H9 (cell line): ENCODE measurements at regions not wholly inside any gene's neighbourhood (a gene's known extent, or its start where the extent isn't known, plus 50 kb on each side); places are given as distances from the start of the nearest gene placed in this dataset.

Source experiments
- DNase-seq: peaks from one replicate; pipeline ENCODE4 v3.0.0-alpha.2; 2017
- H2AFZ ChIP-seq: one replicate; pipeline ENCODE4 v1.6.1; 2013; ENCODE audit warnings: mild to moderate bottlenecking, low read length, control low read depth, moderate library complexity
- H2AK5ac ChIP-seq: 2 replicates; pipeline ENCODE4 v1.6.1; 2013; ENCODE audit warnings: low read length, control low read depth, mixed read lengths; ENCODE audit not compliant: insufficient read length
- H2BK120ac ChIP-seq: one replicate; pipeline ENCODE4 v1.6.1; 2013; ENCODE audit warnings: low read depth, mild to moderate bottlenecking, low read length, control low read depth, inconsistent platforms; ENCODE audit not compliant: poor library complexity, severe bottlenecking
- H2BK12ac ChIP-seq: 2 replicates; pipeline ENCODE4 v1.6.1; 2013; ENCODE audit warnings: low read length, control low read depth, mixed read lengths, low read depth; ENCODE audit not compliant: insufficient read length
- H2BK15ac ChIP-seq: 2 replicates; pipeline ENCODE4 v1.6.1; 2013; ENCODE audit warnings: low read depth, low read length, control low read depth
- H2BK20ac ChIP-seq: one replicate; pipeline ENCODE4 v1.6.1; 2013; ENCODE audit warnings: low read depth, mild to moderate bottlenecking, low read length, control low read depth, inconsistent platforms; ENCODE audit not compliant: poor library complexity, severe bottlenecking
- H2BK5ac ChIP-seq: 2 replicates; pipeline ENCODE4 v1.6.1; 2013; ENCODE audit warnings: low read length, control low read depth, mixed read lengths; ENCODE audit not compliant: insufficient read length
- H3K14ac ChIP-seq: 2 replicates; pipeline ENCODE4 v1.6.1; 2013; ENCODE audit warnings: low read length, control low read depth; ENCODE audit not compliant: insufficient read depth
- H3K18ac ChIP-seq: 2 replicates; pipeline ENCODE4 v1.6.1; 2013; ENCODE audit warnings: low read depth, mild to moderate bottlenecking, mixed read lengths, low read length, control low read depth; ENCODE audit not compliant: insufficient read length
- H3K23ac ChIP-seq: 2 replicates; pipeline ENCODE4 v1.6.1; 2013; ENCODE audit warnings: low read length, control low read depth, mixed read lengths, low read depth; ENCODE audit not compliant: insufficient read length
- H3K23me2 ChIP-seq: 2 replicates; pipeline ENCODE4 v1.6.1; 2013; ENCODE audit warnings: low read depth, mild to moderate bottlenecking, mixed read lengths, low read length, control low read depth; ENCODE audit not compliant: insufficient read length, poor library complexity, severe bottlenecking
- H3K27ac ChIP-seq: 2 replicates; pipeline ENCODE4 v1.5.1; 2013; ENCODE audit warnings: low read length, control low read depth, mixed read lengths, low read depth; ENCODE audit not compliant: insufficient read length
- H3K27me3 ChIP-seq: 2 replicates; pipeline ENCODE4 v1.6.1; 2013; ENCODE audit warnings: low read length, control low read depth, inconsistent platforms; ENCODE audit not compliant: insufficient read depth
- H3K4ac ChIP-seq: 2 replicates; pipeline ENCODE4 v1.6.1; 2013; ENCODE audit warnings: low read depth, mild to moderate bottlenecking, control low read depth, inconsistent platforms, low read length, moderate library complexity
- H3K4me1 ChIP-seq: 2 replicates; pipeline ENCODE4 v1.6.1; 2013; ENCODE audit warnings: low read length, control low read depth, inconsistent platforms; ENCODE audit not compliant: insufficient read depth
- H3K4me2 ChIP-seq: 2 replicates; pipeline ENCODE4 v1.6.1; 2013; ENCODE audit warnings: low read length, control low read depth, mixed read lengths; ENCODE audit not compliant: insufficient read length, insufficient read depth
- H3K56ac ChIP-seq: 2 replicates; pipeline ENCODE4 v1.6.1; 2013; ENCODE audit warnings: low read depth, mild to moderate bottlenecking, mixed read lengths, low read length, control low read depth; ENCODE audit not compliant: insufficient read length
- H3K79me1 ChIP-seq: 2 replicates; pipeline ENCODE4 v1.6.1; 2013; ENCODE audit warnings: low read depth, mild to moderate bottlenecking, moderate library complexity, low read length, control low read depth, inconsistent platforms; ENCODE audit not compliant: insufficient read depth, poor library complexity, severe bottlenecking
- H3K79me2 ChIP-seq: 2 replicates; pipeline ENCODE4 v1.6.1; 2013; ENCODE audit warnings: low read length, control low read depth, inconsistent platforms; ENCODE audit not compliant: insufficient read depth
- H3K9ac ChIP-seq: 2 replicates; pipeline ENCODE4 v1.6.1; 2013; ENCODE audit warnings: low read length, control low read depth, mixed read lengths; ENCODE audit not compliant: insufficient read length; ENCODE audit errors: extremely low read depth
- H3K9me3 ChIP-seq: one replicate; pipeline ENCODE4 v1.6.1; 2013; ENCODE audit warnings: low read depth, low read length, inconsistent platforms; ENCODE audit not compliant: control insufficient read depth
- H3T11ph ChIP-seq: one replicate; pipeline ENCODE4 v1.6.1; 2013; ENCODE audit warnings: mild to moderate bottlenecking, low read length, control low read depth, inconsistent platforms
- H4K20me1 ChIP-seq: one replicate; pipeline ENCODE4 v1.6.1; 2013; ENCODE audit not compliant: control insufficient read depth, insufficient read length, insufficient read depth
- H4K5ac ChIP-seq: 2 replicates; pipeline ENCODE4 v1.6.1; 2013; ENCODE audit warnings: low read depth, mild to moderate bottlenecking, mixed read lengths, low read length, control low read depth; ENCODE audit not compliant: insufficient read length
- H4K8ac ChIP-seq: replicated peaks from 2 replicates; pipeline ENCODE4 v1.6.1; 2013; ENCODE audit warnings: low read length, control low read depth, mixed read lengths, low read depth; ENCODE audit not compliant: insufficient read length
- H4K91ac ChIP-seq: 2 replicates; pipeline ENCODE4 v1.6.1; 2013; ENCODE audit warnings: low read depth, mild to moderate bottlenecking, moderate library complexity, mixed read lengths, low read length, control low read depth; ENCODE audit not compliant: insufficient read length
- H3K27ac Mint-ChIP-seq, 3 experiments: 2 replicates in 2 of 3; 3 replicates in 1 of 3; pipeline ENCODE4 v1.8.0; 2020 to 2021; ENCODE audit warnings: mixed read lengths in 3 of 3, mild to moderate bottlenecking in 1 of 3, moderate library complexity in 1 of 3
- H3K27me3 Mint-ChIP-seq: 2 replicates; pipeline ENCODE4 v1.8.0; 2021; ENCODE audit warnings: low read depth, mild to moderate bottlenecking, moderate library complexity, mixed read lengths
- H3K36me3 Mint-ChIP-seq, 3 experiments: 2 replicates in 2 of 3; 3 replicates in 1 of 3; pipeline ENCODE4 v1.8.0; 2020 to 2021; ENCODE audit warnings: low read depth in 3 of 3, mixed read lengths in 3 of 3; ENCODE audit not compliant: insufficient read depth in 1 of 3
- H3K4me1 Mint-ChIP-seq, 2 experiments: 2 replicates each; pipeline ENCODE4 v1.8.0; 2020; ENCODE audit warnings: mixed read lengths in 2 of 2
- H3K4me3 Mint-ChIP-seq, 2 experiments: 2 replicates in 1 of 2; 3 replicates in 1 of 2; pipeline ENCODE4 v1.8.0; 2020 to 2021; ENCODE audit warnings: mild to moderate bottlenecking in 2 of 2, mixed read lengths in 2 of 2, moderate library complexity in 1 of 2
- H3K9me3 Mint-ChIP-seq, 2 experiments: 2 replicates in 1 of 2; 3 replicates in 1 of 2; pipeline ENCODE4 v1.8.0; 2020; ENCODE audit warnings: mild to moderate bottlenecking in 2 of 2, mixed read lengths in 2 of 2, moderate library complexity in 1 of 2
- WGBS: extraction: QIAGEN DNeasy Blood & Tissue Kit; methylation state at CpG from one replicate; pipeline ENCODE4 v1.1.7; 2013; ENCODE audit warnings: missing lambda C conversion rate, low lambda C conversion rate, mixed read lengths; ENCODE audit not compliant: insufficient read length; ENCODE audit errors: extremely low coverage; 5-methylcytosine and 5-hydroxymethylcytosine counted together
- TF ChIP-seq, protein P1 (sequence below): fragments of 200-600 bp; sonication (generic); conservative IDR thresholded peaks from 3 replicates; pipeline ENCODE4 v1.8.0; 2021; ENCODE audit warnings: antibody characterized with exemption, mild to moderate bottlenecking

- no peak overlapping the region for H3K9ac ChIP-seq
- H3K18ac ChIP-seq: no peak overlapping the region
- H3K36me3 Mint-ChIP-seq: peaks cover 0 to 3% (median 0%) of the 10 kb centered on the region in 3 experiments; a peak in 3 of 7 replicates
- H3K4me1 Mint-ChIP-seq: peaks cover 5 to 7% of the 10 kb centered on the region in 2 experiments; a peak in 3 of 4 replicates
- no CpG with 5 or more reads among the region's 3 CpGs for WGBS
- TF ChIP-seq, protein P1, sequence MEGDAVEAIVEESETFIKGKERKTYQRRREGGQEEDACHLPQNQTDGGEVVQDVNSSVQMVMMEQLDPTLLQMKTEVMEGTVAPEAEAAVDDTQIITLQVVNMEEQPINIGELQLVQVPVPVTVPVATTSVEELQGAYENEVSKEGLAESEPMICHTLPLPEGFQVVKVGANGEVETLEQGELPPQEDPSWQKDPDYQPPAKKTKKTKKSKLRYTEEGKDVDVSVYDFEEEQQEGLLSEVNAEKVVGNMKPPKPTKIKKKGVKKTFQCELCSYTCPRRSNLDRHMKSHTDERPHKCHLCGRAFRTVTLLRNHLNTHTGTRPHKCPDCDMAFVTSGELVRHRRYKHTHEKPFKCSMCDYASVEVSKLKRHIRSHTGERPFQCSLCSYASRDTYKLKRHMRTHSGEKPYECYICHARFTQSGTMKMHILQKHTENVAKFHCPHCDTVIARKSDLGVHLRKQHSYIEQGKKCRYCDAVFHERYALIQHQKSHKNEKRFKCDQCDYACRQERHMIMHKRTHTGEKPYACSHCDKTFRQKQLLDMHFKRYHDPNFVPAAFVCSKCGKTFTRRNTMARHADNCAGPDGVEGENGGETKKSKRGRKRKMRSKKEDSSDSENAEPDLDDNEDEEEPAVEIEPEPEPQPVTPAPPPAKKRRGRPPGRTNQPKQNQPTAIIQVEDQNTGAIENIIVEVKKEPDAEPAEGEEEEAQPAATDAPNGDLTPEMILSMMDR: no peak
- peaks cover 2 to 3% of the 10 kb centered on the region in 2 experiments; a peak in 2 of 5 replicates for H3K9me3 Mint-ChIP-seq
- DNase-seq: no peak
- H4K5ac ChIP-seq: no peak overlapping the region
- no peaks in the 10 kb centered on the region for H3K27me3 ChIP-seq
- H3K27ac Mint-ChIP-seq: peak overlapping the region in 1 of 3 experiments; percentile 3; a peak in 1 of 7 replicates
- no peaks in the 10 kb centered on the region for H3K27me3 Mint-ChIP-seq
- no peak overlapping the region for H3K4ac ChIP-seq
- H2BK120ac ChIP-seq: no peak overlapping the region
- no peak overlapping the region for H3K4me2 ChIP-seq
- H3T11ph ChIP-seq: no peak overlapping the region
- no peaks in the 10 kb centered on the region for H3K9me3 ChIP-seq
- H3K4me3 Mint-ChIP-seq: no peak overlapping the region
- H2BK12ac ChIP-seq: no peak overlapping the region
- no peak overlapping the region for H2BK20ac ChIP-seq
- H3K27ac ChIP-seq: no peak overlapping the region
- H3K56ac ChIP-seq: no peak overlapping the region
- H4K8ac ChIP-seq: no peak overlapping the region
- H3K23me2 ChIP-seq: no peaks in the 10 kb centered on the region
- no peak overlapping the region for H2AK5ac ChIP-seq
- no peak overlapping the region for H2AFZ ChIP-seq
- no peaks in the 10 kb centered on the region for H3K4me1 ChIP-seq
- no peak overlapping the region for H3K14ac ChIP-seq
- H3K79me2 ChIP-seq: no peaks in the 10 kb centered on the region
- H2BK5ac ChIP-seq: no peak overlapping the region
- no peaks in the 10 kb centered on the region for H3K79me1 ChIP-seq
- no peak overlapping the region for H3K23ac ChIP-seq
- H2BK15ac ChIP-seq: no peak overlapping the region
- no peaks in the 10 kb centered on the region for H4K20me1 ChIP-seq
- H4K91ac ChIP-seq: no peak overlapping the region
These were observed 1800.4 kb upstream of the CELF4 start for GRCh38 chr18:39365836-39366485.
